SU-DHL-6 (cell line): ENCODE measurements at regions not wholly inside any gene's neighbourhood (a gene's known extent, or its start where the extent isn't known, plus 50 kb on each side); places are given as distances from the start of the nearest gene placed in this dataset.

Experiments
- CTCF ChIP-seq: fragments of 200-600 bp; sonication (generic); IDR thresholded peaks from one replicate; pipeline ENCODE4 v1.5.1; 2017; ENCODE audit warnings: antibody characterized with exemption, mild to moderate bottlenecking, low read length, moderate library complexity; ENCODE audit not compliant: insufficient read depth, poor library complexity, severe bottlenecking
- EZH2phosphoT487 ChIP-seq: fragments of 200-600 bp; sonication (generic), shearing (Covaris generic); conservative IDR thresholded peaks from 2 replicates; pipeline ENCODE4 v1.6.1; 2018; ENCODE audit warnings: mild to moderate bottlenecking, antibody characterized with exemption, low read length, moderate library complexity, mixed read lengths

DNA sequence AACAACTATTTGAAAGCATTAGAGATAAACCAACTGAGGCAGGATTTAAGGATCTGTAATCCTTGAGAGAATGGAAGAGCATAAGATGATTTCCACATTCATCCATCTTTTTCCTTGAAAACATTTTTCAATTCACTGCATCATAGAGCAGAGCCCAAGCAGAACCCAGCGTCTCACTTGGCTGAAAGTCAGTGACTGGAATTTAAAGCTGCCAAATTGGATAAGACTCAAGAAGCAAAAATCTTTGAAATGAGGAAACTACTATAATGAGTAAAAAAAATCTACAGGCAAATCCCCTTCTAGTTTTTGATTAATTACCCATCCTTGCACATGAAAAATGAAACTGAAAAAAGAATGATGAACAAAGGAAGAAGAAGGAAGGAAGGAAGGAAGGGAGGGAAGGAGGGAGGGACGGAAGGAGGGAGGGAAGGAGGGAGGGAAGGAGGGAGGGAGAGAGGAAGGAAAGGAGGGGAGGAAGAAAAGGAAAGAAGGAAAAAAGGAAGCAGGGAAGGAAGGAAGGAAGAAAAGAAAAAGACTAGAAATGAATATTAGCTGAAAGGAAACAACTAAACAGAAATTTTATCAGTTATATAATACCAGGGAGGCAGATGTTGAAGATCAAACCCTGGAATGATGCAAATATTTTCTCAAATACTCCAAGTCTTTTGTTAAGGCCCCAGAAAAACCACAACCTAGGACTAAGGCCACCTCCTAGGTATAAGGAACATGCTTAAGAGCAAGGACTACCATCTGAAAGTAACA is 336.3 kb upstream of the MAGI2 start:
- no peak for TF ChIP-seq CTCF
- no peak for TF ChIP-seq EZH2phosphoT487
